GM21825 (cell line): ENCODE measurements at regions not wholly inside any gene's neighbourhood (a gene's known extent, or its start where the extent isn't known, plus 50 kb on each side); places are given as distances from the start of the nearest gene placed in this dataset.
"Not testable (repeated sequence)": the region's sequence is repeated elsewhere in the genome, so short reads cannot be mapped to it uniquely, and the experiment has no call there.

Experiments used
- ATAC-seq: cut with Tn5 transposase; IDR thresholded peaks from one replicate; pipeline ENCODE4 v1.9.1; 2021; ENCODE audit warnings: mild to moderate bottlenecking, moderate library complexity; ENCODE audit not compliant: unreplicated experiment

GRCh38 chr6:141195251-141195832, 937.4 kb upstream of the GJE1 start:
- ATAC-seq: no peak

GRCh38 chr6:141183368-141183767, 949.4 kb upstream of the GJE1 start:
- ATAC-seq: no peak

GRCh38 chr6:141175458-141175857, 957.3 kb upstream of the GJE1 start:
- not testable (repeated sequence) for ATAC-seq

- no peak for ATAC-seq
Measured at GRCh38 chr6:141174932-141175331, 957.8 kb upstream of the GJE1 start.

GRCh38 chr6:141173529-141173928, 959.2 kb upstream of the GJE1 start:
- no peak for ATAC-seq

GRCh38 chr6:141169419-141169818, 963.3 kb upstream of the GJE1 start:
- ATAC-seq: no peak

GRCh38 chr6:141167945-141168344, 964.8 kb upstream of the GJE1 start:
- no peak for ATAC-seq

- no peak for ATAC-seq
Measured at GRCh38 chr6:141165002-141165665, 967.6 kb upstream of the GJE1 start.

- ATAC-seq: no peak
Measured at GRCh38 chr6:141164042-141164743, 968.5 kb upstream of the GJE1 start.

- no peak for ATAC-seq
Measured at GRCh38 chr6:141163107-141163506, 969.6 kb upstream of the GJE1 start.

- no peak for ATAC-seq
Measured at GRCh38 chr6:141158740-141159139, 974.0 kb upstream of the GJE1 start.

GRCh38 chr6:141153563-141153962, 979.2 kb upstream of the GJE1 start:
- no peak for ATAC-seq

GRCh38 chr6:141152951-141153350, 979.8 kb upstream of the GJE1 start:
- ATAC-seq: no peak

GRCh38 chr6:141151710-141152417, 980.9 kb upstream of the GJE1 start:
- ATAC-seq: no peak

GRCh38 chr6:141141870-141142269, 990.9 kb upstream of the GJE1 start:
- ATAC-seq: no peak

- ATAC-seq: no peak
Measured at GRCh38 chr6:141140905-141141304, 991.8 kb upstream of the GJE1 start.

GRCh38 chr6:141139461-141139860, 993.3 kb upstream of the GJE1 start:
- no peak for ATAC-seq

GRCh38 chr6:141134723-141135122, 998.0 kb upstream of the GJE1 start:
- ATAC-seq: no peak

GRCh38 chr6:141133836-141134235, 998.9 kb upstream of the GJE1 start:
- no peak for ATAC-seq

GRCh38 chr6:141133346-141133745, 999.4 kb upstream of the GJE1 start:
- ATAC-seq: no peak

GRCh38 chr6:141131616-141132015, 1001.1 kb upstream of the GJE1 start:
- ATAC-seq: no peak

GRCh38 chr6:141123497-141123896, 1009.2 kb upstream of the GJE1 start:
- ATAC-seq: no peak
